H1 (cell line): ENCODE measurements at regions not wholly inside any gene's neighbourhood (a gene's known extent, or its start where the extent isn't known, plus 50 kb on each side); places are given as distances from the start of the nearest gene placed in this dataset.

Source experiments
- CTCF ChIA-PET: fragments of 300-600 bp; sonication (Branson Sonifier 250); formaldehyde crosslinking; loops from one replicate; lab custom pipeline; 2021; ENCODE audit not compliant: partially characterized antibody; lab: Charles Lee
- POLR2A ChIA-PET: fragments of 300-600 bp; sonication (Branson Sonifier 250); formaldehyde crosslinking; loops from one replicate; lab custom pipeline; 2021; ENCODE audit warnings: inconsistent platforms; ENCODE audit not compliant: partially characterized antibody; lab: Charles Lee
- DNase-seq, 2 experiments: peaks; one replicate each; pipeline versions ENCODE4 v3.0.0 to v3.0.0-alpha.2; 2010 to 2022; ENCODE audit warnings: low spot score in 2 of 2, low read depth in 1 of 2, mixed read lengths in 1 of 2
- FAIRE-seq: peaks from 2 replicates; lab custom pipeline; 2011; peaks lifted over from hg19 to GRCh38; lab: Jason Lieb, UNC
- H2AFZ ChIP-seq: 2 replicates; pipeline ENCODE4 v1.8.1; 2012; ENCODE audit warnings: low read length, inconsistent platforms
- H2AK5ac ChIP-seq: 2 replicates; pipeline ENCODE4 v1.6.1; 2013; ENCODE audit warnings: low read depth, low read length
- H2BK120ac ChIP-seq: replicated peaks from 2 replicates; pipeline ENCODE3; 2013; ENCODE audit warnings: low read depth, low read length, inconsistent platforms
- H2BK12ac ChIP-seq: 2 replicates; pipeline ENCODE4 v1.6.1; 2013; ENCODE audit warnings: low read depth, low read length
- H2BK15ac ChIP-seq: 2 replicates; pipeline ENCODE4 v1.6.1; 2013; ENCODE audit warnings: low read length
- H2BK20ac ChIP-seq: 2 replicates; pipeline ENCODE4 v1.6.1; 2013; ENCODE audit warnings: low read length
- H2BK5ac ChIP-seq: 2 replicates; pipeline ENCODE4 v1.6.1; 2013; ENCODE audit warnings: low read depth, low read length
- H3K14ac ChIP-seq: 2 replicates; pipeline ENCODE4 v1.6.1; 2013; ENCODE audit warnings: inconsistent platforms; ENCODE audit not compliant: insufficient read length
- H3K18ac ChIP-seq: 2 replicates; pipeline ENCODE4 v1.6.1; 2013; ENCODE audit warnings: low read length; ENCODE audit errors: extremely low read depth
- H3K23ac ChIP-seq: 2 replicates; pipeline ENCODE4 v1.6.1; 2013; ENCODE audit warnings: inconsistent platforms; ENCODE audit not compliant: insufficient read length
- H3K23me2 ChIP-seq: 2 replicates; pipeline ENCODE4 v1.6.1; 2013; ENCODE audit warnings: low read depth, low read length
- H3K27ac ChIP-seq: 2 replicates; pipeline ENCODE4 v1.6.1; 2011; ENCODE audit warnings: low read depth, low read length, inconsistent platforms
- H3K27me3 ChIP-seq, 4 experiments: replicated peaks in 1 of 4; 1 replicate in 1 of 4; 2 replicates in 3 of 4; pipeline versions ENCODE4 v1.6.1 to v1.8.1; 2011 to 2013; ENCODE audit warnings: low read length in 3 of 4, mild to moderate bottlenecking in 3 of 4, inconsistent platforms in 2 of 4, mixed read lengths in 2 of 4, moderate library complexity in 1 of 4; ENCODE audit not compliant: control insufficient read depth in 3 of 4, insufficient read depth in 3 of 4; ENCODE audit errors: extremely low read depth in 1 of 4
- H3K36me3 ChIP-seq, 4 experiments: 2 replicates each; pipeline versions ENCODE4 v1.6.1 to v1.8.1; 2011 to 2013; ENCODE audit warnings: mild to moderate bottlenecking in 4 of 4, low read length in 3 of 4, moderate library complexity in 2 of 4, control low read depth in 1 of 4, inconsistent platforms in 1 of 4; ENCODE audit not compliant: insufficient read depth in 4 of 4, control insufficient read depth in 2 of 4
- H3K4ac ChIP-seq: replicated peaks from 2 replicates; pipeline ENCODE3; 2013; ENCODE audit warnings: low read length, low read depth, mixed read lengths, inconsistent platforms; ENCODE audit not compliant: insufficient read length
- H3K4me1 ChIP-seq, 4 experiments: replicated peaks in 1 of 4; 1 replicate in 1 of 4; 2 replicates in 3 of 4; pipeline versions ENCODE4 v1.6.1 to v1.8.1; 2011 to 2013; ENCODE audit warnings: low read length in 3 of 4, inconsistent platforms in 2 of 4, mixed read lengths in 1 of 4; ENCODE audit not compliant: insufficient read depth in 4 of 4, control insufficient read depth in 3 of 4
- H3K4me2 ChIP-seq, 2 experiments: 2 replicates each; pipeline versions ENCODE4 v1.6.1 to v1.8.1; 2011 to 2013; ENCODE audit warnings: low read depth in 2 of 2, low read length in 2 of 2, control low read depth in 1 of 2, inconsistent platforms in 1 of 2, mild to moderate bottlenecking in 1 of 2; ENCODE audit not compliant: insufficient read depth in 1 of 2
- H3K4me3 ChIP-seq, 4 experiments: fragments of 200-600, 300-600 bp in 1 of 4; sonication (generic), shearing (Covaris generic), sonication (Bioruptor Twin) in 1 of 4; 2 replicates each; pipeline versions ENCODE4 v1.5.1 to v1.8.1; 2011 to 2016; ENCODE audit warnings: low read length in 4 of 4, low read depth in 3 of 4, control low read depth in 2 of 4, inconsistent platforms in 2 of 4, mild to moderate bottlenecking in 2 of 4, mixed read lengths in 1 of 4, moderate library complexity in 1 of 4; ENCODE audit not compliant: insufficient read depth in 2 of 4; ENCODE audit errors: extremely low read depth in 1 of 4
- H3K56ac ChIP-seq: replicated peaks from 2 replicates; pipeline ENCODE3; 2013; ENCODE audit warnings: low read depth, mild to moderate bottlenecking, mixed read lengths, low read length, inconsistent platforms; ENCODE audit not compliant: insufficient read length
- H3K79me1 ChIP-seq: 2 replicates; pipeline ENCODE4 v1.6.1; 2013; ENCODE audit warnings: low read depth, low read length, control low read depth
- H3K79me2 ChIP-seq, 2 experiments: 2 replicates each; pipeline versions ENCODE4 v1.6.1 to v1.8.1; 2012 to 2013; ENCODE audit warnings: low read length in 2 of 2, mild to moderate bottlenecking in 2 of 2, inconsistent platforms in 1 of 2; ENCODE audit not compliant: insufficient read depth in 2 of 2, control insufficient read depth in 1 of 2
- H3K9ac ChIP-seq, 4 experiments: replicated peaks in 1 of 4; 1 replicate in 1 of 4; 2 replicates in 3 of 4; pipeline versions ENCODE4 v1.6.1 to v1.8.1; 2011 to 2013; ENCODE audit warnings: low read depth in 3 of 4, low read length in 3 of 4, control low read depth in 2 of 4, mild to moderate bottlenecking in 2 of 4, moderate library complexity in 2 of 4, inconsistent platforms in 1 of 4; ENCODE audit errors: extremely low read depth in 1 of 4
- H3K9me3 ChIP-seq, 2 experiments: 2 replicates each; pipeline versions ENCODE4 v1.6.1 to v1.8.1; 2012 to 2013; ENCODE audit warnings: mild to moderate bottlenecking in 2 of 2, moderate library complexity in 2 of 2, control low read depth in 1 of 2, inconsistent platforms in 1 of 2, low read depth in 1 of 2, low read length in 1 of 2, mixed read lengths in 1 of 2; ENCODE audit not compliant: insufficient read depth in 2 of 2
- H4K20me1 ChIP-seq, 2 experiments: replicated peaks in 1 of 2; 2 replicates each; pipeline versions ENCODE3 to v1.8.1; 2011 to 2013; ENCODE audit warnings: inconsistent platforms in 2 of 2, low read length in 2 of 2, mild to moderate bottlenecking in 1 of 2; ENCODE audit not compliant: insufficient read depth in 2 of 2, control insufficient read depth in 1 of 2
- H4K5ac ChIP-seq: 2 replicates; pipeline ENCODE4 v1.6.1; 2013; ENCODE audit warnings: low read length, low read depth, mixed read lengths, inconsistent platforms; ENCODE audit not compliant: insufficient read length
- H4K8ac ChIP-seq: 2 replicates; pipeline ENCODE4 v1.8.0; 2013; ENCODE audit warnings: mild to moderate bottlenecking, moderate library complexity, low read length, inconsistent platforms; ENCODE audit not compliant: insufficient read depth; ENCODE audit errors: extremely low read depth
- H4K91ac ChIP-seq: replicated peaks from 2 replicates; pipeline ENCODE3; 2013; ENCODE audit warnings: low read length, mixed read lengths, inconsistent platforms; ENCODE audit not compliant: insufficient read length
- POLR2AphosphoS5 ChIP-seq: IDR thresholded peaks from 2 replicates; pipeline ENCODE4 v1.6.1; 2011; ENCODE audit warnings: low read depth, low read length
- SP4 ChIP-seq: IDR thresholded peaks from 2 replicates; pipeline ENCODE4 v1.6.1; 2012; ENCODE audit warnings: low read length, inconsistent platforms
- TEAD4 ChIP-seq: IDR thresholded peaks from 2 replicates; pipeline ENCODE4 v1.6.1; 2012; ENCODE audit warnings: low read depth, low read length, inconsistent platforms, mixed read lengths
- WGBS, 2 experiments: shearing (Covaris generic) in 1 of 2; methylation state at CpG; one replicate each; pipeline versions ENCODE4 v1.1.6 to v1.1.7; 2013 to 2015; ENCODE audit warnings: low lambda C conversion rate in 2 of 2, mixed read lengths in 2 of 2, inconsistent platforms in 1 of 2, low coverage in 1 of 2, missing lambda C conversion rate in 1 of 2; ENCODE audit not compliant: insufficient replicate concordance in 2 of 2, insufficient coverage in 1 of 2, insufficient read length in 1 of 2; ENCODE audit errors: extremely low coverage in 1 of 2, missing lambda C conversion rate in 1 of 2; 5-methylcytosine and 5-hydroxymethylcytosine counted together

- no peaks in the 10 kb centered on the region for H3K79me2 ChIP-seq
- no peak overlapping the region for H3K14ac ChIP-seq
- TF ChIP-seq SP4, result no peak
- no peak for TF ChIP-seq TEAD4
- no peak for TF ChIP-seq POLR2AphosphoS5
- ChIA-PET POLR2A (no interaction called here), CTCF (interaction anchor here (0.9 to 2.1 kb wide), 2 partner anchors 9 to 16 kb away, joined by 4 to 5 read pairs; no protein-coding TSS in a partner anchor)
- no peak overlapping the region for H3K56ac ChIP-seq
- no peaks in the 10 kb centered on the region for H3K79me1 ChIP-seq
- no peaks in the 10 kb centered on the region for H3K4me1 ChIP-seq
- no peak overlapping the region for H4K91ac ChIP-seq
- H3K36me3 ChIP-seq, result no peaks in the 10 kb centered on the region
- no peak overlapping the region for H3K4me3 ChIP-seq
- DNase-seq (no peak), FAIRE-seq (no peak)
- H4K5ac ChIP-seq, result no peak overlapping the region
- no peak overlapping the region for H2BK120ac ChIP-seq
- H4K20me1 ChIP-seq, result no peaks in the 10 kb centered on the region
- no peak overlapping the region for H3K27ac ChIP-seq
- no peak overlapping the region for H4K8ac ChIP-seq
- no peak overlapping the region for H2BK15ac ChIP-seq
- H3K9ac ChIP-seq, result no peak overlapping the region
- no peak overlapping the region for H2AK5ac ChIP-seq
- H2BK12ac ChIP-seq, result no peak overlapping the region
- no peak overlapping the region for H3K4me2 ChIP-seq
- WGBS, 2 experiments, result 86% methylated on average over 2 of the region's 2 CpGs; no CpG with 5 or more reads in 1 of the 2 experiments
- no peak overlapping the region for H2AFZ ChIP-seq
- H3K23ac ChIP-seq, result no peak overlapping the region
- no peaks in the 10 kb centered on the region for H3K23me2 ChIP-seq
- H3K27me3 ChIP-seq, result no peaks in the 10 kb centered on the region
- no peak overlapping the region for H2BK5ac ChIP-seq
- H3K18ac ChIP-seq, result no peak overlapping the region
- no peak overlapping the region for H2BK20ac ChIP-seq
- no peaks in the 10 kb centered on the region for H3K9me3 ChIP-seq
- no peak overlapping the region for H3K4ac ChIP-seq
Observed at GRCh38 chr4:178387756-178388155, 945.5 kb upstream of the AGA start.
